ENCODE measurements at regions not wholly inside any gene's neighbourhood (a gene's known extent, or its start where the extent isn't known, plus 50 kb on each side); places are given as distances from the start of the nearest gene placed in this dataset.

DNA sequence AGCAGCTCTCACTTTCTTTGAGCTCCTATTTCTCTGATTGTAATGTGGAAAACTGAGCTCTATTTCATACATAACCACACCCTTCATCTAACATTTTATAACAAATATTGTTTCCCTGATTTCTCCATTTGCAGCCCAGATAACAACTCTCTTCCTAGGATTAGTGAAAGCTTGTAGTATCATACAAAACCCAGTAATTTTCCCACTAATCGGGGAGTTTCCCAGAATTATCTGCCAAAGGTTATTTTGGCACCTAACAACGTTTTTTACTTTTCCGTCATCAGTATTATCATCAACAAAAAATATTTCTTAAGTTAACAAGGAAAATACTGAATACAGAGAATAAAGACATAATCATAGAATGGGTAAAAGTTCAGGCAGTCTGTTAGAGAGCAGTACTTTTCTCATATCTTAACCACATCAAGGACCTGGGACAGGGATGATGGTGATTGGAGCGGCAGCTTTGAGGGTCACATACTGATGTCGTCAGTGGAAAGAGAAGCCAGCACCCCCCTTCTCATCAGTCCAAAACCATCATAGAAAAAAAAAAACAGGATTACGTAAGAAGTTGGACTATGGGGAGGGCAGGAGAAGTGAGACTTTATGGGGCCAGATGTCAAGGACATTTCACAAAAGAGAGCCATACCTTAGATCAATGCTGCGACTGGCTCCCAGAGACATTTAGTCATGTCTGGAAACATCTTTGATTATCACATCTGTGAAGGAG, 166.1 kb upstream of the TNFAIP3 start:
- Histone ChIP-seq H2AFZ (replicated peaks; ENCODE audit: low read length, poor library complexity) (no peak overlapping the region), H3K56ac (ENCODE audit: extremely low read depth, insufficient read depth, low read length) (no peak overlapping the region), H4K5ac (ENCODE audit: low read depth, low read length) (no peak overlapping the region), H3K9ac (ENCODE audit: low read depth, low read length) (no peak overlapping the region), H2AK9ac (replicated peaks; ENCODE audit: low read depth, low read length, poor library complexity) (no peak overlapping the region), H3K23ac (ENCODE audit: low read depth, low read length) (no peak overlapping the region), H3K4me2 (ENCODE audit: low read depth, low read length) (no peak overlapping the region), H2BK15ac (ENCODE audit: low read depth, low read length) (no peak overlapping the region), H2BK20ac (ENCODE audit: low read depth, low read length) (no peak overlapping the region), H3K36me3 (ENCODE audit: control insufficient read depth, insufficient read depth, low read length) (no peaks in the 10 kb centered on the region), H3K4ac (ENCODE audit: low read depth, low read length) (no peak overlapping the region), H3K4me1 (ENCODE audit: control insufficient read depth, insufficient read depth, low read length) (peaks cover 7% of the 10 kb centered on the region), H3K27ac (ENCODE audit: insufficient read depth, low read length) (no peak overlapping the region), H3K9me1 (ENCODE audit: insufficient read depth, low read length) (peaks cover 12% of the 10 kb centered on the region), H3K9me3 (ENCODE audit: control insufficient read depth, insufficient read depth, low read length) (no peaks in the 10 kb centered on the region), H2BK5ac (ENCODE audit: low read depth, low read length, poor library complexity, severe bottlenecking) (no peak overlapping the region), H3K79me1 (ENCODE audit: low read depth in 1 of 2, low read length in 2 of 2) (no peaks in the 10 kb centered on the region), H3K14ac (replicated peaks; ENCODE audit: low read depth, low read length) (no peak overlapping the region), H3K18ac (ENCODE audit: low read depth, low read length) (no peak overlapping the region), H4K20me1 (ENCODE audit: insufficient read depth, low read length) (no peaks in the 10 kb centered on the region), H3K4me3 (ENCODE audit: insufficient read depth, low read depth, low read length) (no peak overlapping the region), H4K8ac (ENCODE audit: low read depth in 2 of 2, low read length in 2 of 2) (no peak overlapping the region), H4K91ac (ENCODE audit: insufficient read depth, low read depth, low read length) (no peak overlapping the region), H3K27me3 (ENCODE audit: control insufficient read depth, insufficient read depth, low read length) (no peaks in the 10 kb centered on the region), H2BK120ac (ENCODE audit: low read depth, low read length) (no peak overlapping the region), H2AK5ac (ENCODE audit: low read depth, low read length) (no peak overlapping the region)
- ATAC-seq (ENCODE audit: low read depth), result no peak
- dilution Hi-C loops (cut with HindIII; ENCODE audit: low sequenced_read_pairs, unreplicated experiment) (no loop called here), in situ Hi-C loops (cut with MboI; ENCODE audit: low sequenced_read_pairs) (no loop called here), intact Hi-C loops (cut with micrococcal nuclease) (no loop called here)
- POLR2A ChIA-PET (ENCODE audit: unreplicated experiment), result no interaction called here
- TF ChIP-seq CHD1 (IDR thresholded peaks at IDR 0.05; ENCODE audit: low read depth, low read length) (no peak), CEBPB (IDR thresholded peaks at IDR 0.05; ENCODE audit: low read depth, low read length) (peak; percentile 44)
- TF ChIP-seq, protein P1, sequence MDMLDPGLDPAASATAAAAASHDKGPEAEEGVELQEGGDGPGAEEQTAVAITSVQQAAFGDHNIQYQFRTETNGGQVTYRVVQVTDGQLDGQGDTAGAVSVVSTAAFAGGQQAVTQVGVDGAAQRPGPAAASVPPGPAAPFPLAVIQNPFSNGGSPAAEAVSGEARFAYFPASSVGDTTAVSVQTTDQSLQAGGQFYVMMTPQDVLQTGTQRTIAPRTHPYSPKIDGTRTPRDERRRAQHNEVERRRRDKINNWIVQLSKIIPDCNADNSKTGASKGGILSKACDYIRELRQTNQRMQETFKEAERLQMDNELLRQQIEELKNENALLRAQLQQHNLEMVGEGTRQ (IDR thresholded peaks at IDR 0.05; ENCODE audit: low read depth, low read length), result no peak
- no TSS peak for BruUV-seq (replicated peaks)
- WGBS, 2 experiments (ENCODE audit: extremely low coverage in 2 of 2, insufficient read length in 1 of 2), result no CpG with 5 or more reads among the region's 7 CpGs
- DNase-seq, result no peak
- CTCF ChIA-PET, result interaction anchor here (0.7 kb wide), 1 partner anchor 299 kb away, joined by 3 read pairs; no protein-coding TSS in a partner anchor
